ENCODE measurements at regions not wholly inside any gene's neighbourhood (a gene's known extent, or its start where the extent isn't known, plus 50 kb on each side); places are given as distances from the start of the nearest gene placed in this dataset.

GRCh38 chr7:98679741-98680140 lies 62.7 kb downstream of the NPTX2 start:
- H3K4me3 ChIP-seq, result no peak overlapping the region
- TF ChIP-seq, protein P1, sequence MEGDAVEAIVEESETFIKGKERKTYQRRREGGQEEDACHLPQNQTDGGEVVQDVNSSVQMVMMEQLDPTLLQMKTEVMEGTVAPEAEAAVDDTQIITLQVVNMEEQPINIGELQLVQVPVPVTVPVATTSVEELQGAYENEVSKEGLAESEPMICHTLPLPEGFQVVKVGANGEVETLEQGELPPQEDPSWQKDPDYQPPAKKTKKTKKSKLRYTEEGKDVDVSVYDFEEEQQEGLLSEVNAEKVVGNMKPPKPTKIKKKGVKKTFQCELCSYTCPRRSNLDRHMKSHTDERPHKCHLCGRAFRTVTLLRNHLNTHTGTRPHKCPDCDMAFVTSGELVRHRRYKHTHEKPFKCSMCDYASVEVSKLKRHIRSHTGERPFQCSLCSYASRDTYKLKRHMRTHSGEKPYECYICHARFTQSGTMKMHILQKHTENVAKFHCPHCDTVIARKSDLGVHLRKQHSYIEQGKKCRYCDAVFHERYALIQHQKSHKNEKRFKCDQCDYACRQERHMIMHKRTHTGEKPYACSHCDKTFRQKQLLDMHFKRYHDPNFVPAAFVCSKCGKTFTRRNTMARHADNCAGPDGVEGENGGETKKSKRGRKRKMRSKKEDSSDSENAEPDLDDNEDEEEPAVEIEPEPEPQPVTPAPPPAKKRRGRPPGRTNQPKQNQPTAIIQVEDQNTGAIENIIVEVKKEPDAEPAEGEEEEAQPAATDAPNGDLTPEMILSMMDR (IDR thresholded peaks at IDR 0.05), result no peak
- peaks cover 0 to 4% of the 10 kb centered on the region in 2 donors for H3K9me3 ChIP-seq
- no peaks in the 10 kb centered on the region for H3K4me1 ChIP-seq
- H3K27me3 ChIP-seq, result no peaks in the 10 kb centered on the region
- H3K36me3 ChIP-seq, result no peaks in the 10 kb centered on the region
- DNase-seq (ENCODE audit: low spot score), result no peak
- H3K27ac ChIP-seq, result no peak overlapping the region

DNA sequence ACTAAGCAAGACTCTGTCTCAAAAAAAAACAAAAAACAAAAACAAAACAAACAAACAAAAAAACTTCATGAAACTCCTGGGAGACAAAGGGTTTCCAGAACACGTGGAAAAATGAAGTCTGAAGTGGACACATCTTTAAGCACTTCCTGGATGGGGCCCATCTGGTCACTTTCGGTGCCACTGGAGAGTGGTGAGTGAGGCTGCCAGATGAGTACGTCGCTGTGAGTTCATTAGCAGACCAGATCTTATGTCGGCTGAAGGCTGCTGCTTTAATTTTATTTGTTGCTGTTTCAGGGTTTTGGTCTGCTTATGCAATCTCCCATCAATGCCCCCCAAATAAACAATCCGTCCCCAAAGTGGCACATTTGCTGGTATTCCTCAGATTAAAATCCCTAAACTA lies 64.4 kb downstream of the NPTX2 start:
- Histone ChIP-seq H3K9me3 (peaks cover 0 to 4% of the 10 kb centered on the region in 2 donors), H3K27me3 (no peaks in the 10 kb centered on the region), H3K36me3 (no peaks in the 10 kb centered on the region), H3K27ac (no peak overlapping the region), H3K4me3 (no peak overlapping the region), H3K4me1 (no peaks in the 10 kb centered on the region)
- TF ChIP-seq, protein P1 (IDR thresholded peaks at IDR 0.05), result no peak
- no peak for DNase-seq (ENCODE audit: low spot score)

- Histone ChIP-seq H3K4me3 (no peak overlapping the region), H3K36me3 (no peaks in the 10 kb centered on the region), H3K27me3 (no peaks in the 10 kb centered on the region), H3K4me1 (no peaks in the 10 kb centered on the region), H3K9me3 (peaks cover 0 to 4% of the 10 kb centered on the region in 2 donors), H3K27ac (no peak overlapping the region)
- TF ChIP-seq, protein P1 (IDR thresholded peaks at IDR 0.05), result no peak
- no peak for DNase-seq (ENCODE audit: low spot score)
These were observed 64.9 kb downstream of the NPTX2 start for GRCh38 chr7:98681951-98682350.

DNA sequence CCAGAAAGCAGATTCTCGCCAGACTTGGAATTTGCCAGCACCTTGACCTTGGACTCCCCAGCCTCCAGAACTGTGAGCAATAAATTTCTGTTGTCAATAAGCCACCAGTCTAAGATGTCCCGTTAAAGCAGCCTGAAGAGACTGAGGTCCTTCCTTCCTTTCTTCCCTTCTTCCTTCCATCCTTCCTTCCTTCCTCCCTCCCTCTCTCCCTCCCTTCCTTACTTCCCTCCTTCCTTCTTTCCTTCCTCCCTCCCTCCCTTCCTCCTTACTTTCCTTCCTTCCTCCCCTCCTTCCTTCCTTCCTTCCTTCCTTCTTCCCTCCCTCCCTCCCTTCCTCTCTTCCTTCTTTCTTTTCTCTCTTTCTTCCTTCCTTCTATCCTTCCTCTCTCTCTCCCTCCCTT lies 66.4 kb downstream of the NPTX2 start:
- no peak for DNase-seq (ENCODE audit: low spot score)
- H3K4me3 ChIP-seq, result no peak overlapping the region
- TF ChIP-seq, protein P1 (IDR thresholded peaks at IDR 0.05), result no peak
- H3K9me3 ChIP-seq, result no peaks in the 10 kb centered on the region
- H3K36me3 ChIP-seq, result no peaks in the 10 kb centered on the region
- no peaks in the 10 kb centered on the region for H3K27me3 ChIP-seq
- H3K4me1 ChIP-seq, result no peaks in the 10 kb centered on the region
- H3K27ac ChIP-seq, result no peak overlapping the region

DNA sequence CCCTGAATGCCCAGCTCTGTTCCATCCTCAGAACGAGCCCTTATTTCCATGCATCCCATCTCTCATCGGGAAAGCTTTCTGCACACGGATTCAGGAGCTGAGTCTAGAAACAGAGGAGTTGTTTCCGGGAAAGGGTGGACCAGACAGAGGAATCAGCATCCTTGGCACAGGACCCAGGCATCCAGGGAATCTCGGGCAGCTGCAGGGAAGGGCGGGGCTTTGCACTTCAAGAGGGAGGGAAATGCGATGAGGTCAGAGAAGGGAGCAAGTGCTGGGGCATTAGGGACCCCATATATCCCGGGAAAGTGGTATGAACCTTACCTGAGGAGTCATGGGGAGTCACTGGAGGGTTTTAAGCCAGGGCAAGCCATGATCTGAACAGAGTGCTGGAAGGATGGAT lies 68.5 kb downstream of the NPTX2 start:
- TF ChIP-seq, protein P1 (IDR thresholded peaks at IDR 0.05), result no peak
- no peak overlapping the region for H3K27ac ChIP-seq
- H3K4me1 ChIP-seq, result no peaks in the 10 kb centered on the region
- no peaks in the 10 kb centered on the region for H3K27me3 ChIP-seq
- H3K36me3 ChIP-seq, result no peaks in the 10 kb centered on the region
- H3K4me3 ChIP-seq, result no peak overlapping the region
- no peaks in the 10 kb centered on the region for H3K9me3 ChIP-seq
- no peak for DNase-seq (ENCODE audit: low spot score)

- no peaks in the 10 kb centered on the region for H3K27me3 ChIP-seq
- peaks cover 0 to 2% of the 10 kb centered on the region in 2 donors for H3K9me3 ChIP-seq
- no peak for DNase-seq (ENCODE audit: low spot score)
- no peaks in the 10 kb centered on the region for H3K36me3 ChIP-seq
- H3K27ac ChIP-seq, result no peak overlapping the region
- no peak overlapping the region for H3K4me3 ChIP-seq
- no peaks in the 10 kb centered on the region for H3K4me1 ChIP-seq
- TF ChIP-seq, protein P1 (IDR thresholded peaks at IDR 0.05), result no peak
These were observed 69.5 kb downstream of the NPTX2 start for GRCh38 chr7:98686466-98687080.
